HCT116 (cell line): ENCODE measurements at regions not wholly inside any gene's neighbourhood (a gene's known extent, or its start where the extent isn't known, plus 50 kb on each side); places are given as distances from the start of the nearest gene placed in this dataset.

Experiments used
- ATAC-seq: fragments of 200-7000 bp; cut with Tn5 transposase; 2 replicates; pipeline ENCODE4 v1.9.1; 2020; ENCODE audit warnings: mild to moderate bottlenecking, moderate library complexity
- BruUV-seq: library from RNA; stranded (reverse); fragments of 400-500 nt; replicated peaks from 2 replicates; lab custom pipeline; 2021; lab: Mats Ljungman, UMichigan
- CTCF ChIA-PET: fragments of 300-600 bp; sonication (Branson Sonifier 250); formaldehyde crosslinking; loops from one replicate; lab custom pipeline; 2021; ENCODE audit warnings: antibody characterized with exemption; lab: Charles Lee
- POLR2A ChIA-PET: fragments of 300-600, 350-600 bp; sonication (Branson Sonifier 250); formaldehyde crosslinking; loops from one replicate; lab custom pipeline; 2021; ENCODE audit warnings: antibody characterized with exemption; lab: Charles Lee
- RAD21 ChIA-PET, 2 experiments: fragments of 300-600 bp; sonication (Branson Sonifier 250); formaldehyde crosslinking; loops; one replicate each; lab custom pipeline; 2023; ENCODE audit warnings: low total read pairs in 2 of 2; ENCODE audit not compliant: uncharacterized antibody in 2 of 2, unreplicated experiment in 2 of 2, low non-redundant PET in 1 of 2; lab: Charles Lee
- DNase-seq: peaks from one replicate; pipeline ENCODE4 v3.0.0-alpha.2; 2010; ENCODE audit warnings: low read depth, low spot score
- H2AFZ ChIP-seq: fragments of 200-600 bp; shearing (Covaris generic), sonication (generic); 2 replicates; pipeline ENCODE4 v1.6.1; 2017; ENCODE audit warnings: low read depth, mixed run types, mixed read lengths, antibody characterized with exemption, low read length; ENCODE audit not compliant: poor library complexity, severe bottlenecking
- H3K27ac ChIP-seq: 2 replicates; pipeline ENCODE4 v1.5.1; 2012; ENCODE audit warnings: low read depth, low read length
- H3K27me3 ChIP-seq: fragments of 200-600 bp; sonication (generic); 2 replicates; pipeline ENCODE4 v1.6.1; 2016; ENCODE audit warnings: mixed run types, low read length, mixed read lengths; ENCODE audit not compliant: insufficient read depth
- H3K36me3 ChIP-seq, 2 experiments: fragments of 200-500 bp in 1 of 2; fragments of 200-600 bp in 1 of 2; sonication (Bioruptor generic) in 1 of 2; sonication (generic) in 1 of 2; 2 replicates each; pipeline versions ENCODE4 v1.5.1 to v1.6.1; 2014 to 2016; ENCODE audit warnings: low read length in 2 of 2, inconsistent platforms in 1 of 2, mixed read lengths in 1 of 2, mixed run types in 1 of 2; ENCODE audit not compliant: insufficient read depth in 2 of 2, control insufficient read depth in 1 of 2
- H3K4me1 ChIP-seq, 2 experiments: fragments of 200-600 bp in 1 of 2; sonication (generic) in 1 of 2; 2 replicates each; pipeline versions ENCODE4 v1.5.1 to v1.6.1; 2012 to 2017; ENCODE audit warnings: low read length in 2 of 2, inconsistent platforms in 1 of 2, mild to moderate bottlenecking in 1 of 2, mixed read lengths in 1 of 2, mixed run types in 1 of 2, moderate library complexity in 1 of 2; ENCODE audit not compliant: insufficient read depth in 2 of 2, control insufficient read depth in 1 of 2
- H3K4me2 ChIP-seq: fragments of 200-600 bp; sonication (generic); 2 replicates; pipeline ENCODE4 v1.6.1; 2017; ENCODE audit warnings: mixed run types, low read length, mixed read lengths
- H3K4me3 ChIP-seq, 2 experiments: fragments of 200-600 bp in 1 of 2; sonication (generic) in 1 of 2; replicated peaks in 1 of 2; 2 replicates each; pipeline ENCODE4 v1.5.1; 2011 to 2016; ENCODE audit warnings: low read length in 2 of 2, control low read depth in 1 of 2, low read depth in 1 of 2, mild to moderate bottlenecking in 1 of 2, mixed read lengths in 1 of 2, mixed run types in 1 of 2
- H3K79me2 ChIP-seq: fragments of 200-600 bp; sonication (generic); 2 replicates; pipeline ENCODE4 v1.6.1; 2017; ENCODE audit warnings: mild to moderate bottlenecking, mixed run types, low read length, moderate library complexity, mixed read lengths; ENCODE audit not compliant: insufficient read depth
- H3K9ac ChIP-seq: fragments of 200-600 bp; sonication (generic); 2 replicates; pipeline ENCODE4 v1.6.1; 2016; ENCODE audit warnings: low read length, mixed read lengths
- H3K9me2 ChIP-seq: fragments of 200-600 bp; sonication (generic), shearing (Covaris generic); 2 replicates; pipeline ENCODE4 v1.6.1; 2017; ENCODE audit warnings: mixed run types, mild to moderate bottlenecking, moderate library complexity; ENCODE audit not compliant: insufficient read depth
- H3K9me3 ChIP-seq, 2 experiments: fragments of 200-500 bp in 1 of 2; fragments of 200-600 bp in 1 of 2; sonication (Bioruptor generic) in 1 of 2; sonication (generic) in 1 of 2; 2 replicates each; pipeline ENCODE4 v1.6.1; 2014 to 2017; ENCODE audit warnings: low read length in 2 of 2, mixed read lengths in 2 of 2, inconsistent platforms in 1 of 2, low read depth in 1 of 2, mild to moderate bottlenecking in 1 of 2, mixed run types in 1 of 2, moderate library complexity in 1 of 2; ENCODE audit not compliant: control insufficient read depth in 1 of 2, insufficient read depth in 1 of 2
- H4K20me1 ChIP-seq: fragments of 200-600 bp; sonication (generic), shearing (Covaris generic); 2 replicates; pipeline ENCODE4 v1.6.1; 2017; ENCODE audit warnings: mixed run types, mild to moderate bottlenecking, moderate library complexity; ENCODE audit not compliant: insufficient read depth
- CBX3 ChIP-seq: IDR thresholded peaks from 2 replicates; pipeline ENCODE4 v1.6.1; 2012; ENCODE audit warnings: low read depth
- EGR1 ChIP-seq: IDR thresholded peaks from 2 replicates; pipeline ENCODE4 v1.6.1; 2012; ENCODE audit warnings: low read depth
- ELF1 ChIP-seq: IDR thresholded peaks from 2 replicates; pipeline ENCODE4 v1.6.1; 2012; ENCODE audit warnings: low read depth, borderline replicate concordance
- EZH2 ChIP-seq: fragments of 200-600 bp; sonication (generic); IDR thresholded peaks from 2 replicates; pipeline ENCODE4 v1.6.1; 2017; ENCODE audit warnings: antibody characterized with exemption, mixed run types
- EZH2phosphoT487 ChIP-seq: fragments of 200-600 bp; IDR thresholded peaks from 2 replicates; pipeline ENCODE4 v1.6.1; 2018; ENCODE audit warnings: antibody characterized with exemption, borderline replicate concordance
- POLR2AphosphoS5 ChIP-seq: IDR thresholded peaks from 2 replicates; pipeline ENCODE4 v1.6.1; 2011; ENCODE audit warnings: mild to moderate bottlenecking, low read depth, low read length, moderate library complexity
- RAD21 ChIP-seq: IDR thresholded peaks from 2 replicates; pipeline ENCODE4 v1.6.1; 2012; ENCODE audit warnings: low read depth, mild to moderate bottlenecking
- REST ChIP-seq: IDR thresholded peaks from 2 replicates; pipeline ENCODE4 v1.6.1; 2012; ENCODE audit warnings: low read depth
- SIN3A ChIP-seq: IDR thresholded peaks from 2 replicates; pipeline ENCODE4 v1.6.1; 2012; ENCODE audit warnings: low read depth
- SP1 ChIP-seq: IDR thresholded peaks from 2 replicates; pipeline ENCODE4 v1.6.1; 2012; ENCODE audit warnings: low read depth
- SRF ChIP-seq: IDR thresholded peaks from 2 replicates; pipeline ENCODE4 v1.6.1; 2012; ENCODE audit warnings: low read depth
- TCF7L2 ChIP-seq: IDR thresholded peaks from 2 replicates; pipeline ENCODE4 v1.7.0; 2011; ENCODE audit warnings: borderline replicate concordance, inconsistent platforms; ENCODE audit not compliant: insufficient read depth, insufficient read length; ENCODE audit errors: extremely low read depth
- YY1 ChIP-seq: IDR thresholded peaks from 2 replicates; pipeline ENCODE4 v1.6.1; 2011; ENCODE audit warnings: low read length, low read depth, moderate library complexity, mild to moderate bottlenecking; ENCODE audit not compliant: insufficient replicate concordance; ENCODE audit errors: extremely low read depth
- ZFX ChIP-seq: fragments of 450-650 bp; IDR thresholded peaks from 2 replicates; pipeline ENCODE4 v1.6.1; 2017
- intact Hi-C: fragments of 100-400 bp; cut with micrococcal nuclease; formaldehyde crosslinking; loops from 2 replicates; pipeline ENCODE4 v1.10.0; 2022
- TF ChIP-seq, protein P1 (sequence below): IDR thresholded peaks from 2 replicates; pipeline ENCODE4 v1.6.1; 2011; ENCODE audit warnings: mild to moderate bottlenecking, low read length, moderate library complexity; ENCODE audit not compliant: insufficient replicate concordance; ENCODE audit errors: extremely low read depth
- TF ChIP-seq, protein P2 (sequence below): IDR thresholded peaks from 2 replicates; pipeline ENCODE4 v1.6.1; 2012
- TF ChIP-seq, protein P3 (sequence below), 3 experiments: fragments of 200-600 bp in 1 of 3; sonication (generic) in 1 of 3; IDR thresholded peaks in 2 of 3; conservative IDR thresholded peaks in 1 of 3; 2 replicates each; pipeline ENCODE4 v1.5.1; 2012 to 2017; ENCODE audit warnings: low read depth in 2 of 3, low read length in 2 of 3, antibody characterized with exemption in 1 of 3, borderline replicate concordance in 1 of 3, control low read depth in 1 of 3, mild to moderate bottlenecking in 1 of 3, mixed read lengths in 1 of 3, mixed run types in 1 of 3, moderate library complexity in 1 of 3; ENCODE audit not compliant: insufficient read depth in 1 of 3

DNA sequence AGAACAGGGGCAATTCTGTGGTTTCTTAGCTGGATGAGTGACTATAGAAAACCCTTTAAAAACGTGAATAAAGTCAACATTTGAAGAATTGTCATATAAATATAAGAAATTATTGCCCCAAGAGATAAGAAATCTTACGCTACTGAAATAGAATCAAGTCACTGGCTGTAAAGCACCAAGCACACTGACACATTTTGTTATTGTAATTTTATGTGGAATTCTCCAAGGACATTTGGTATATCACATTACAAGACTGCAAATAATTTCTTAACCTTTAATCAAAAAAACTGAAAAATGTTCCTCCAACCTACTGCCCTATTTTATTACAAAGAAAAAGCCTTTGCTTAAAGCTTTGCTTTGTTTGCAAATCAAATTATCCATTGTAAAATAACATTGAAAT is 383.3 kb downstream of the IPMK start:
- no peak for ATAC-seq

More for the DNA sequence above, 383.3 kb downstream of the IPMK start:
- ChIA-PET POLR2A (no interaction called here), CTCF (no interaction called here), RAD21 (no interaction called here)
- H3K4me2 ChIP-seq = no peak overlapping the region
- TF ChIP-seq, protein P1, sequence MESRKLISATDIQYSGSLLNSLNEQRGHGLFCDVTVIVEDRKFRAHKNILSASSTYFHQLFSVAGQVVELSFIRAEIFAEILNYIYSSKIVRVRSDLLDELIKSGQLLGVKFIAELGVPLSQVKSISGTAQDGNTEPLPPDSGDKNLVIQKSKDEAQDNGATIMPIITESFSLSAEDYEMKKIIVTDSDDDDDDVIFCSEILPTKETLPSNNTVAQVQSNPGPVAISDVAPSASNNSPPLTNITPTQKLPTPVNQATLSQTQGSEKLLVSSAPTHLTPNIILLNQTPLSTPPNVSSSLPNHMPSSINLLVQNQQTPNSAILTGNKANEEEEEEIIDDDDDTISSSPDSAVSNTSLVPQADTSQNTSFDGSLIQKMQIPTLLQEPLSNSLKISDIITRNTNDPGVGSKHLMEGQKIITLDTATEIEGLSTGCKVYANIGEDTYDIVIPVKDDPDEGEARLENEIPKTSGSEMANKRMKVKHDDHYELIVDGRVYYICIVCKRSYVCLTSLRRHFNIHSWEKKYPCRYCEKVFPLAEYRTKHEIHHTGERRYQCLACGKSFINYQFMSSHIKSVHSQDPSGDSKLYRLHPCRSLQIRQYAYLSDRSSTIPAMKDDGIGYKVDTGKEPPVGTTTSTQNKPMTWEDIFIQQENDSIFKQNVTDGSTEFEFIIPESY = no peak
- TF ChIP-seq SRF (no peak), TCF7L2 (no peak), EZH2phosphoT487 (no peak), SP1 (no peak), EZH2 (no peak), ZFX (no peak), POLR2AphosphoS5 (no peak), SIN3A (no peak), REST (no peak), CBX3 (no peak), YY1 (no peak), RAD21 (no peak), EGR1 (no peak), ELF1 (no peak)
- TF ChIP-seq, protein P2, sequence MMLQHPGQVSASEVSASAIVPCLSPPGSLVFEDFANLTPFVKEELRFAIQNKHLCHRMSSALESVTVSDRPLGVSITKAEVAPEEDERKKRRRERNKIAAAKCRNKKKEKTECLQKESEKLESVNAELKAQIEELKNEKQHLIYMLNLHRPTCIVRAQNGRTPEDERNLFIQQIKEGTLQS = no peak
- TF ChIP-seq, protein P3, sequence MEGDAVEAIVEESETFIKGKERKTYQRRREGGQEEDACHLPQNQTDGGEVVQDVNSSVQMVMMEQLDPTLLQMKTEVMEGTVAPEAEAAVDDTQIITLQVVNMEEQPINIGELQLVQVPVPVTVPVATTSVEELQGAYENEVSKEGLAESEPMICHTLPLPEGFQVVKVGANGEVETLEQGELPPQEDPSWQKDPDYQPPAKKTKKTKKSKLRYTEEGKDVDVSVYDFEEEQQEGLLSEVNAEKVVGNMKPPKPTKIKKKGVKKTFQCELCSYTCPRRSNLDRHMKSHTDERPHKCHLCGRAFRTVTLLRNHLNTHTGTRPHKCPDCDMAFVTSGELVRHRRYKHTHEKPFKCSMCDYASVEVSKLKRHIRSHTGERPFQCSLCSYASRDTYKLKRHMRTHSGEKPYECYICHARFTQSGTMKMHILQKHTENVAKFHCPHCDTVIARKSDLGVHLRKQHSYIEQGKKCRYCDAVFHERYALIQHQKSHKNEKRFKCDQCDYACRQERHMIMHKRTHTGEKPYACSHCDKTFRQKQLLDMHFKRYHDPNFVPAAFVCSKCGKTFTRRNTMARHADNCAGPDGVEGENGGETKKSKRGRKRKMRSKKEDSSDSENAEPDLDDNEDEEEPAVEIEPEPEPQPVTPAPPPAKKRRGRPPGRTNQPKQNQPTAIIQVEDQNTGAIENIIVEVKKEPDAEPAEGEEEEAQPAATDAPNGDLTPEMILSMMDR (IDR thresholded peaks at IDR 0.05 in 2 of 3, conservative IDR thresholded peaks at IDR 0.05 in 1 of 3; ENCODE audit: borderline replicate concordance in 1 of 3, insufficient read depth in 1 of 3, low read depth in 2 of 3, low read length in 2 of 3) = no peak
- H2AFZ ChIP-seq = no peak overlapping the region
- no peak overlapping the region for H3K27ac ChIP-seq
- no peaks in the 10 kb centered on the region for H3K4me1 ChIP-seq
- no TSS peak for BruUV-seq
- DNase-seq = no peak
- H3K9me2 ChIP-seq = no peaks in the 10 kb centered on the region
- no peaks in the 10 kb centered on the region for H3K36me3 ChIP-seq
- intact Hi-C loops = no loop called here
- H3K9me3 ChIP-seq = peaks cover 0 to 6% of the 10 kb centered on the region in 2 experiments; a peak in 2 of 4 replicates
- no peak overlapping the region for H3K9ac ChIP-seq
- no peaks in the 10 kb centered on the region for H4K20me1 ChIP-seq
- no peak overlapping the region for H3K4me3 ChIP-seq
- H3K79me2 ChIP-seq = no peaks in the 10 kb centered on the region
- H3K27me3 ChIP-seq = no peaks in the 10 kb centered on the region
